Suppressor macrophage treated with lipopolysaccharide for 4 hours (primary cell): ENCODE measurements at regions not wholly inside any gene's neighbourhood (a gene's known extent, or its start where the extent isn't known, plus 50 kb on each side); places are given as distances from the start of the nearest gene placed in this dataset.
"Not testable (repeated sequence)": the region's sequence is repeated elsewhere in the genome, so short reads cannot be mapped to it uniquely, and the experiment has no call there.

ENCODE experiments used
- DNase-seq: peaks from one replicate; pipeline ENCODE4 v3.0.0-alpha.2; 2020

GRCh38 chr14:52202151-52202550 is 65.3 kb upstream of the PTGDR start:
- no peak for DNase-seq

GRCh38 chr14:52190337-52190931 is 77.1 kb upstream of the PTGDR start:
- DNase-seq: no peak

GRCh38 chr14:52189325-52189724 is 78.2 kb upstream of the PTGDR start:
- DNase-seq: peak; percentile 8

- DNase-seq: no peak
Observed at GRCh38 chr14:52188381-52188780, 79.1 kb upstream of the PTGDR start.

- no peak for DNase-seq
Observed at GRCh38 chr14:52185178-52185577, 82.3 kb upstream of the PTGDR start.

GRCh38 chr14:52182853-52183252 is 84.6 kb upstream of the PTGDR start:
- no peak for DNase-seq

- DNase-seq: no peak
Observed at GRCh38 chr14:52179141-52179790, 88.2 kb upstream of the PTGDR start.

- DNase-seq: no peak
Observed at GRCh38 chr14:52175982-52176502, 91.5 kb upstream of the PTGDR start.

GRCh38 chr14:52171932-52172331 is 95.6 kb upstream of the PTGDR start:
- not testable (repeated sequence) for DNase-seq

- no peak for DNase-seq
Observed at GRCh38 chr14:52166822-52167221, 98.0 kb upstream of the NID2 start.

GRCh38 chr14:52155651-52156213 is 86.9 kb upstream of the NID2 start:
- no peak for DNase-seq

GRCh38 chr14:52154992-52155650 is 86.3 kb upstream of the NID2 start:
- no peak for DNase-seq

- DNase-seq: no peak
Observed at GRCh38 chr14:52153939-52154338, 85.1 kb upstream of the NID2 start.

- DNase-seq: no peak
Observed at GRCh38 chr14:52150162-52150561, 81.3 kb upstream of the NID2 start.

GRCh38 chr14:52148371-52148770 is 79.5 kb upstream of the NID2 start:
- DNase-seq: no peak

- DNase-seq: no peak
Observed at GRCh38 chr14:52146504-52146903, 77.6 kb upstream of the NID2 start.

GRCh38 chr14:52144099-52144498 is 75.2 kb upstream of the NID2 start:
- not testable (repeated sequence) for DNase-seq

- no peak for DNase-seq
Observed at GRCh38 chr14:52142504-52142903, 73.6 kb upstream of the NID2 start.

- DNase-seq: peak; percentile 61
Observed at GRCh38 chr14:52131640-52132320, 62.9 kb upstream of the NID2 start.

- no peak for DNase-seq
Observed at GRCh38 chr14:52129721-52130120, 60.9 kb upstream of the NID2 start.

GRCh38 chr14:52125885-52126284 is 57.0 kb upstream of the NID2 start:
- DNase-seq: no peak

GRCh38 chr14:52124791-52125684 is 56.2 kb upstream of the NID2 start:
- DNase-seq: no peak
